Dendritic cell treated with granulocyte-macrophage colony-stimulating factor and Interleukin-4, amounts not matched to agents 40 ng/mL and 50 ng/mL, for 4 days (primary cell): ENCODE measurements at regions not wholly inside any gene's neighbourhood (a gene's known extent, or its start where the extent isn't known, plus 50 kb on each side); places are given as distances from the start of the nearest gene placed in this dataset.

Source experiments
- H3K27ac Mint-ChIP-seq: one replicate; pipeline ENCODE4 v1.8.0; 2022; ENCODE audit warnings: mild to moderate bottlenecking, mixed read lengths
- H3K27me3 Mint-ChIP-seq: one replicate; pipeline ENCODE4 v1.8.0; 2022; ENCODE audit warnings: mild to moderate bottlenecking, mixed read lengths
- H3K36me3 Mint-ChIP-seq: one replicate; pipeline ENCODE4 v1.8.0; 2022; ENCODE audit warnings: low read depth, mixed read lengths
- H3K4me1 Mint-ChIP-seq: one replicate; pipeline ENCODE4 v1.8.0; 2022; ENCODE audit warnings: low read depth, mixed read lengths
- H3K4me3 Mint-ChIP-seq: one replicate; pipeline ENCODE4 v1.8.0; 2022; ENCODE audit warnings: mild to moderate bottlenecking, moderate library complexity, mixed read lengths
- H3K9me3 Mint-ChIP-seq: one replicate; pipeline ENCODE4 v1.8.0; 2022; ENCODE audit warnings: mixed read lengths
- intact Hi-C: fragments of 100-400 bp; cut with micrococcal nuclease; formaldehyde crosslinking; loops from one replicate; pipeline ENCODE4 v1.15.0; 2022

DNA sequence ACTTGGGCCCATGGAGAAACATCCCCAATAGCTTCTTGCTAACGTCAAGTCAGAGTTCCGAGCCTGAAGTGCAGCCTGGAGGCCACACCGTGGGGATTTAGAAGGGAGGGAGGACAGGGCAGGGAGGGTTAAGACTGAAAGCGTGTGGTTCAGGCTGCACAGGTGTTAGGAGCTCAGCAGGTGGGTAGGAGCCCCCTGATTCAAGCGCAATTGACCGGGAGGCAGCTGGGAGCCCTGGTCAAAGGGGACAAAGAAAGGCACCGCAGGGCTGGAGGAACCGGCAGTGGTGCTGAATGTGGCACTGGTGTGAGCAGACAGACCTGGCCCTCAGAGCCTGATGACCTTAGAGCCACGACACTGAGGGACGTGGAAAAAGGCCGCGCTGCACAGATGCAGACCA lies 149.6 kb downstream of the TMEM18 start:
- H3K27me3 Mint-ChIP-seq = no peaks in the 10 kb centered on the region
- no peak overlapping the region for H3K4me3 Mint-ChIP-seq
- H3K27ac Mint-ChIP-seq = no peak overlapping the region
- no peaks in the 10 kb centered on the region for H3K36me3 Mint-ChIP-seq
- H3K9me3 Mint-ChIP-seq = peaks cover 8% of the 10 kb centered on the region
- intact Hi-C loops = no loop called here
- no peaks in the 10 kb centered on the region for H3K4me1 Mint-ChIP-seq

GRCh38 chr2:526918-527317 lies 150.3 kb downstream of the TMEM18 start:
- Mint-ChIP-seq H3K4me1 (no peaks in the 10 kb centered on the region), H3K27me3 (no peaks in the 10 kb centered on the region), H3K4me3 (no peak overlapping the region), H3K36me3 (no peaks in the 10 kb centered on the region), H3K27ac (no peak overlapping the region), H3K9me3 (peaks cover 8% of the 10 kb centered on the region)
- intact Hi-C loops = no loop called here

DNA sequence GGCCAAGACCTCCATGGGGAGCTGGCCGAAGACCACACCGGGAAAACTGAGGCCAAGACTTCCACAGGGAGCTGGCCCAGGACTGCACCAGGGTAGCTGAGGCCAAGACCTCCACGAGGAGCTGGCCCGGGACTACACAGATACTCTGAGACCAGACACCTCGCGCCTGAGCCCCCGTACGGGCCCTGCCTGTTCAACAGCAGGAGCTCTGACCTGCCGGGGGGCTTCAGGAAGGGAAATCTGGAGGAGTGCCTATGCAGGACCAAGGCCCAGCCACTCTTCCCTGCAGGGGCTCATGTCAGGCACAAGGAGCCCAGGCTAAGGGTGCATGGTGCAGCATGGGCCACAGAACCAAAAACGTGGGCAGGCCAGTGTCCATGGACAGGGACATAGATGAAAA lies 151.6 kb downstream of the TMEM18 start:
- no peaks in the 10 kb centered on the region for H3K4me1 Mint-ChIP-seq
- no peak overlapping the region for H3K27ac Mint-ChIP-seq
- H3K9me3 Mint-ChIP-seq = peaks cover 8% of the 10 kb centered on the region
- H3K36me3 Mint-ChIP-seq = no peaks in the 10 kb centered on the region
- no peak overlapping the region for H3K4me3 Mint-ChIP-seq
- H3K27me3 Mint-ChIP-seq = no peaks in the 10 kb centered on the region
- intact Hi-C loops = no loop called here

DNA sequence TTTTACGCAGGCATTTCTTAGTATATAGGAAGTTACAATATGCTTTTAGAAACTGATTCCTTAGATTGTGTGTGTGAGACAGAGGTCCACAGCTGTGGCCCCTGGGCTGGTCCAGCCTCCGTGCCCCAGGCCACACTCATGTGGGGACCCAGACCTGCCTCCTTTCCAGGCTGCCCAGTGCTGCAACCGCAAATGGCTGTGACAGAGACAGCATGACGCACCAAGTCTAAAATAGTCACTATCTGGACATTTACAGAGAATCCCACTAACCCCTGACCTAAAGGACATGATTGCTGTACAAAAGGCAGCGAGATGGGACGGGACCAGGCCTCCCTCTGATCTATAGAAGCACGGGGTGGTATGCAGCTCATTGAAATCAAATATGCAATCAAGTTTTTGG lies 152.2 kb downstream of the TMEM18 start:
- H3K27me3 Mint-ChIP-seq = no peaks in the 10 kb centered on the region
- H3K27ac Mint-ChIP-seq = no peak overlapping the region
- intact Hi-C loops = no loop called here
- H3K4me3 Mint-ChIP-seq = no peak overlapping the region
- H3K9me3 Mint-ChIP-seq = peaks cover 7% of the 10 kb centered on the region
- no peaks in the 10 kb centered on the region for H3K4me1 Mint-ChIP-seq
- no peaks in the 10 kb centered on the region for H3K36me3 Mint-ChIP-seq

DNA sequence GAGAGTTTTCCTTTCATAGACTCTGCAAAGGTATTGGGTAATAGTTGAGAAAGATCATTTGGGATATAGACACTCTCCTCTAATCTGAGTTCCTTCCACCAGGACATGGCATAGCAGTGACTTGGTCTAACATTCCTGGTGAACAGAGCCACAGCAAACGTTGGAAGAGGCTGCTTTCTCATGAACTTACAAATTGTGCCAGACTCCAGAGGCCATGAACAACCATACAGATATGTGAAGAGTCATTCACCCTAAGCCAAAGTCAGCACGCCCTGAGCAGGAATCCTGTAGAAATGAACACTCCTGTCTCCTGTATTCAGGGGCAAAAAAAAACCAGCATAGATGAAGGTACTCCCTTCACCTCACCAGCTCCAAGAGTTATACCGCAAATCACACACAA lies 152.8 kb downstream of the TMEM18 start:
- H3K9me3 Mint-ChIP-seq = peaks cover under 1% of the 10 kb centered on the region
- intact Hi-C loops = no loop called here
- H3K27ac Mint-ChIP-seq = no peak overlapping the region
- no peak overlapping the region for H3K4me3 Mint-ChIP-seq
- no peaks in the 10 kb centered on the region for H3K36me3 Mint-ChIP-seq
- H3K4me1 Mint-ChIP-seq = no peaks in the 10 kb centered on the region
- no peaks in the 10 kb centered on the region for H3K27me3 Mint-ChIP-seq

DNA sequence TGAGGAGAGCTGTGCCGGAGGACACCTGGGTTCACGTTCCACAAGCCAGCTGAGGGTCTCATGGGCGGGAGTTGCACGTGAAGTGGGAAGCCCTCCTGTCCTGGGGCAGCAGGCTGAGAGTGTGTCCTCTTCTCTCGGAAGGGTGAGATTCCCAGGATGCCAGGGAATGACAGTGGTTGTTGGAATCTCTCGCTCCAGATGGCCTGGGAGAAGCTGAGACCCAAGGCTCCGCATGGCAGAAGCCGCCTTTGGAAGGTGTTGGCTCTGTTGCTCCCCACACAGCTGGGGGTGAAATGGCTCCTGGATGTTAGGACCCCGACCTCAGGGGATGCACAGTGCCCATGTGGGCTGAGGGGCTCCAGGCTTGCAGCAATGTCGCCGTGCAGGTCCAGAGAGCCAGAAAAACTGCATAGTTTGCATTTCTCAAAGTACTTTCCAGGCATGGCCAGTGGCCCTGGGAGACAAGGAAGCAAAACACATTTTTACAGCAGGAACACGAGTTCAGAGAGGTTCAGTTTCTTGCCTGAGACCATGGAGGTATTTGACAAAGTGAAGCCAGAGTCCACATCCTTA lies 153.4 kb downstream of the TMEM18 start:
- Mint-ChIP-seq H3K27me3 (no peaks in the 10 kb centered on the region), H3K27ac (no peak overlapping the region), H3K36me3 (no peaks in the 10 kb centered on the region), H3K4me1 (no peaks in the 10 kb centered on the region), H3K4me3 (no peak overlapping the region), H3K9me3 (no peaks in the 10 kb centered on the region)
- intact Hi-C loops = no loop called here

DNA sequence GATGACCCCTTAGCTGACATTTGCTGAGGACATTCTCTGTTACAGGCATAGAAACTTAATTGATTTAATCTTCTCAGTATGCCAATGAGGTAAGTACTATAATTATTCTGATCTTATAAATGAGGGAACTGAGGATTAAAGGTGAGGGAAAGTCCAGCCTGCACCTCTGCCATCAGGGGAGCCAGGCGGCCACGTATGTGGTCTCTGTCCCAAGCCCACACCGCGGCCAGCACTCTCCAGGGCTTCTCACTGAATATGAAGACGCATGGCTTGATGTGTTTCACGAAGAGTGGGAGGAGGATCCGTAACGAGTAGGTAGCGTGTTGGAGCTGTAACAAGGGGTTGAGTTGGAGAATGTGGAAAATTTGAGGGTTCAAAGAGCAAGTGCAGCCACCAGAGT lies 154.4 kb downstream of the TMEM18 start:
- Mint-ChIP-seq H3K9me3 (no peaks in the 10 kb centered on the region), H3K27ac (no peak overlapping the region), H3K36me3 (no peaks in the 10 kb centered on the region), H3K4me1 (no peaks in the 10 kb centered on the region), H3K27me3 (no peaks in the 10 kb centered on the region), H3K4me3 (no peak overlapping the region)
- intact Hi-C loops = no loop called here

DNA sequence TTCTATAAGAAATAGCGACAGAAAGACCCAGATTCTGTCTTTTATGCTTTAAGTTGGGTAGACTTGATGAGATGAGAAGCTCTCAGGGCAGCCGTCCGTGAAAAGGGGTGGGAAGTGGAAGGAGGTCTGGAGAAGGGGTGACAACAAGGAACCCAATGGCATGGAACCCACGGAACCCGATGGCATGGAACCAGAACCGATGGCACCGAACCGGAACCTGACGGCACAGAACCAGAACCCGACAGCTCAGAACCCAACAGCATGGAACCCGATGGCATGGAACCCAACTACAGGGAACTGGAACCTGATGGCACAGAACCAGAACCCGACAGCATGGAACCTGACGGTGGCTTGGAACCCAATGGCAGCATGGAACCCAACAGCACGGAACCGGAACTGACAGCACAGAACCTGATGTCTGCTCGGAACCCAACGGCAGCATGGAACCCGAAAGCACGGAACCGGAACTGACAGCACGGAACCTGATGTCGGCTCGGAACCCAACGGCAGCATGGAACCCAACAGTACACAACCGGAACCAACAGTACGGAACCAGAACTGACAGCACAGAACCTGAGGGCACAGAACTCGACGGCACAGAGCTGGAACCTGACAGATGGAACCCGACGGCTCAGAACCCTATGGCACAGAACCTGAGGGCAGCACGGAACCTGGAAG lies 155.2 kb downstream of the TMEM18 start:
- no peak overlapping the region for H3K4me3 Mint-ChIP-seq
- no peaks in the 10 kb centered on the region for H3K4me1 Mint-ChIP-seq
- H3K27ac Mint-ChIP-seq = no peak overlapping the region
- no peaks in the 10 kb centered on the region for H3K27me3 Mint-ChIP-seq
- H3K36me3 Mint-ChIP-seq = no peaks in the 10 kb centered on the region
- intact Hi-C loops = no loop called here
- H3K9me3 Mint-ChIP-seq = no peaks in the 10 kb centered on the region

DNA sequence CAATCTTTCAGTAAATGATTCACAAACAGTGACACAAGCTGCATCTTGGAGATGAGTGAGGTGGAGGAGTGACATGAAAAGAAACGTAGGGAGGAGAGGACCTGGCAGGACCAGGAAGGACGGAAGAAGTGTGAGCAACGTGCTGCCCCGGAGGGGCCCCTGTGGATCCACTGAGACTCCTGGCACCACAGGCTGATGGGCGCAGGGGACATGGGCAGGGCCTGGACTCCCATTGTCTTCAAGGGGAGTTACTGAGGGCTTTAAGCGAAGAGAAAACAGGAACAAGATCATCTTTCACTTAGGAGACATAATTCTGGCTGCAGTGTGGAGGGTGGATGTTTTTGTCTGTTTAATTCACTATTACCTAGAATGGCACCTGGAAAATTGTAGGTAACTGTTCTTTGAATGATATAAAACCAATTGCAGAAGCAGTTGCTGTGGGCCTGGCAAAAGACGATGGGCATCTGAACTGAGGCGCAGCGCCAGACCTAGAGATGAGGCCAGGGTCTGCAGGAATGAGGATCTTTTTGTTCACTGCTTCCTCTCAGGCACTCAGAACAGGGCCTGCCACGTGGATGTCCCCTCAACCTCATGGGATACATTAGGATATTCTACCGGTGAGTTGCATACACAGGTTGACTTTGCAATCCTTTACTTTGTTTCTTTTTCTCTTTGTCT lies 156.4 kb downstream of the TMEM18 start:
- no peak overlapping the region for H3K27ac Mint-ChIP-seq
- H3K9me3 Mint-ChIP-seq = no peaks in the 10 kb centered on the region
- no peak overlapping the region for H3K4me3 Mint-ChIP-seq
- H3K4me1 Mint-ChIP-seq = no peaks in the 10 kb centered on the region
- no peaks in the 10 kb centered on the region for H3K36me3 Mint-ChIP-seq
- H3K27me3 Mint-ChIP-seq = no peaks in the 10 kb centered on the region
- intact Hi-C loops = no loop called here

GRCh38 chr2:516944-517343 lies 160.3 kb downstream of the TMEM18 start:
- H3K36me3 Mint-ChIP-seq = no peaks in the 10 kb centered on the region
- no peaks in the 10 kb centered on the region for H3K27me3 Mint-ChIP-seq
- no peaks in the 10 kb centered on the region for H3K4me1 Mint-ChIP-seq
- H3K9me3 Mint-ChIP-seq = no peaks in the 10 kb centered on the region
- no peak overlapping the region for H3K27ac Mint-ChIP-seq
- H3K4me3 Mint-ChIP-seq = no peak overlapping the region
- intact Hi-C loops = no loop called here

GRCh38 chr2:516131-516530 lies 161.1 kb downstream of the TMEM18 start:
- intact Hi-C loops = no loop called here
- no peaks in the 10 kb centered on the region for H3K27me3 Mint-ChIP-seq

DNA sequence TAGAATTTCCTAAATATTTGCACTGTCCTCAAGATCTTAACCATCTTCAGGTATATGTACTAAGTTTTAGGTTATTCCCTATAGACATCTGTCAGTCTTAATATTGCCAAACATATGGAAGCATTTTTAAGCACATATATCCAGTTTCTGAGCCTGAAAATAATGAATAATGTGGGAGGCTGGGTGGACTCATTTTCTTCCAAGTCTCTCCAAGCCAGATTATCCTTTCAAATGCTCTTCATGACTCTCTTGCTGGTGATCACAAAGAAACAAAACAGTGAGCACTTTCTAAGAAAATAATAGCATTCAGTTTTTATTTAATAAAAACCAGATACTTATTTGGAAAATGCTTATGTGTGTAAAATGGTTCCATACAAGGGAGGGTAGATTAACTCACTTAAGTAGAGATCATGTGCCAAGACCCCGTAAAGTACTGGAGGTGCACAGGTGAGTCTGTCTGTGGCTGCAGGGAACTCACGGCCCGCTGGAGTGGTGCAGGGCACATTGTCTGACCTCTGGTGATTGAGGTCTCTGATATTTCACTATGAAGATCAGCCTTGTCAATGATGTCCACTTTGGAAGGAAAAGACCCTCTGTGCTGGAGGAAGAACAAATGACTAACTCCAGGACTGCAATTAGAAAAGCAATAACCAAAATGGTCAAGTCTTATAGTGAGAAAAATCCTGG lies 161.6 kb downstream of the TMEM18 start:
- Mint-ChIP-seq H3K27me3 (no peaks in the 10 kb centered on the region), H3K4me1 (no peaks in the 10 kb centered on the region), H3K36me3 (no peaks in the 10 kb centered on the region), H3K27ac (no peak overlapping the region), H3K9me3 (peaks cover 6% of the 10 kb centered on the region), H3K4me3 (no peak overlapping the region)
- intact Hi-C loops = no loop called here

More at GRCh38 chr2:516131-516530, 161.1 kb downstream of the TMEM18 start:
- H3K4me1 Mint-ChIP-seq = no peaks in the 10 kb centered on the region
- no peak overlapping the region for H3K27ac Mint-ChIP-seq
- peaks cover under 1% of the 10 kb centered on the region for H3K9me3 Mint-ChIP-seq
- H3K36me3 Mint-ChIP-seq = no peaks in the 10 kb centered on the region
- H3K4me3 Mint-ChIP-seq = no peak overlapping the region

GRCh38 chr2:513981-514706 lies 163.1 kb downstream of the TMEM18 start:
- intact Hi-C loops = no loop called here
- no peak overlapping the region for H3K27ac Mint-ChIP-seq

DNA sequence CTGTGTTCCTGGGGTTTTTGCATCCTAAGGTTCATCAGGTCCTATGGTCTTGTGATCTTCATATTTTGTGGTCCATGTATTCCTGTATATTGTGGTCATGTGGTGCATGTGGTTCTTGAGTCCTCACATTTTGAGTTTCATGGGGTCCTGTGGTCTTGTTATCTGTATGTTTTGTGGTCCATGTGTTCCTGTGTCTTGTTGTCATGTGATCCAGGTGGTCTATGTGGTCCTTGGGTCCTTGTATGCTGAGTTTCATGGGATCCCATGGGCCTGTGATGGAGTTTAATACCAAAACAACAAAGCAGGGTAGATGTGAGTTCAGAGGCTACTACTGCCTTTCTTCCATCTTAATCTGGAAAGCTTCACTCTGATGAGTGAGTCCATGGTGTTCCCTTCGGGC lies 166.4 kb downstream of the TMEM18 start:
- intact Hi-C loops = no loop called here
- Mint-ChIP-seq H3K4me3 (no peak overlapping the region), H3K27ac (no peak overlapping the region), H3K4me1 (no peaks in the 10 kb centered on the region), H3K27me3 (no peaks in the 10 kb centered on the region), H3K36me3 (no peaks in the 10 kb centered on the region), H3K9me3 (peaks cover 30% of the 10 kb centered on the region)

More at GRCh38 chr2:513981-514706, 163.1 kb downstream of the TMEM18 start:
- Mint-ChIP-seq H3K36me3 (no peaks in the 10 kb centered on the region), H3K4me1 (no peaks in the 10 kb centered on the region), H3K4me3 (no peak overlapping the region), H3K27me3 (no peaks in the 10 kb centered on the region), H3K9me3 (peaks cover 20% of the 10 kb centered on the region)
